ENCODE measurements at regions not wholly inside any gene's neighbourhood (a gene's known extent, or its start where the extent isn't known, plus 50 kb on each side); places are given as distances from the start of the nearest gene placed in this dataset.

- no peak for DNase-seq
- Mint-ChIP-seq H3K4me1 (ENCODE audit: low read depth) (no peaks in the 10 kb centered on the region), H3K9me3 (peaks cover 19% of the 10 kb centered on the region), H3K27me3 (ENCODE audit: insufficient read depth) (no peaks in the 10 kb centered on the region; the same call in 1 of the 2 replicates), H3K27ac (no peak overlapping the region), H3K36me3 (ENCODE audit: low read depth) (no peaks in the 10 kb centered on the region), H3K4me3 (no peak overlapping the region)
- no peak for TF ChIP-seq CTCF (IDR thresholded peaks at IDR 0.05)
These were observed 562.0 kb downstream of the PLPP3 start for GRCh38 chr1:56017336-56017735.

- no peak for TF ChIP-seq CTCF (IDR thresholded peaks at IDR 0.05)
- no peaks in the 10 kb centered on the region for H3K4me1 Mint-ChIP-seq (ENCODE audit: low read depth)
- no peaks in the 10 kb centered on the region; the same call in 1 of the 2 replicates for H3K9me3 Mint-ChIP-seq
- H3K27me3 Mint-ChIP-seq (ENCODE audit: insufficient read depth): no peaks in the 10 kb centered on the region; the same call in 1 of the 2 replicates
- no peaks in the 10 kb centered on the region for H3K36me3 Mint-ChIP-seq (ENCODE audit: low read depth)
- H3K27ac Mint-ChIP-seq: no peak overlapping the region
- H3K4me3 Mint-ChIP-seq: no peak overlapping the region
- no peak for DNase-seq
These were observed 575.5 kb downstream of the PLPP3 start for GRCh38 chr1:56003846-56004245.

DNA sequence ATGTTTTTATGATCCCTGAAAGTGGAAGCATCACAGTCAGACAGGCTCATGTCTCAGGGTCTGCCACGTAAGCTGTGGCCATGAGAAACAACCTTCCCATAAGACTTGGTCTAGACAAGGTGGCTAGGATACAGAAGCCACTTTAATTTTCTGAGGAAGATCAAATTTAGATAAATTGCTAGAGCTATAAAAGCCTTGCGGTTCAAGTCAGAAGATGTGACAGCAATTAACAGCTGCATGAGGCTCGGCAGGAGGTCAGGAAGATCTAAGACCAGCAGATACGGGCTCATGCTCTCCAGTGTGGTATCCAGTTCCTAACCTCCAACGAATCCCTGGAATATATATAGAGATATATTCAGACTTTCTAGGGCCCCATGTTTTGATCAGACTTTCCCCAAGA is 577.1 kb downstream of the PLPP3 start:
- Mint-ChIP-seq H3K36me3 (ENCODE audit: low read depth) (no peaks in the 10 kb centered on the region), H3K4me3 (no peak overlapping the region), H3K27me3 (ENCODE audit: insufficient read depth) (no peaks in the 10 kb centered on the region; the same call in 1 of the 2 replicates), H3K4me1 (ENCODE audit: low read depth) (no peaks in the 10 kb centered on the region), H3K27ac (no peak overlapping the region), H3K9me3 (no peaks in the 10 kb centered on the region)
- DNase-seq: no peak
- no peak for TF ChIP-seq CTCF (IDR thresholded peaks at IDR 0.05)

DNA sequence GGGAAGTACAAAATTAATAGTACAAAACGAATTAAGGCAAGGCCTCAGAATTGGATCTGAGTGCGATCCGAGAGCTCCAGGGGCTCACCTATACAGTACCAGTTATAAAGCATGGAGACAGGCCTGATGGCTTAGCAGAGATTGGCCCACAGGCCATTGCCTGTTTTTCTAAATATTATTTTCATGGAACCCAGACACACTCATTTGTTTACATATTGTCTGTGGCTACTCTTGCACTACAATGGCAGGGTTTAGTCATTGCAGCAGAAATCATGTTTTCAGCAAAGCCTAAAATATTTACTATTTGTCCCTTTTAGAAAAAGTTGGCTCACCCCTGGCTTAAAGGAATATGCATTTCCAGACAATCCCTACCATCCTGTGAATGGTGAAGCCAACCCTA is 578.9 kb downstream of the PLPP3 start:
- H3K36me3 Mint-ChIP-seq (ENCODE audit: low read depth): no peaks in the 10 kb centered on the region
- H3K27me3 Mint-ChIP-seq (ENCODE audit: insufficient read depth): peaks cover 1% of the 10 kb centered on the region; the same call in 1 of the 2 replicates
- no peak overlapping the region for H3K27ac Mint-ChIP-seq
- no peak for TF ChIP-seq CTCF (IDR thresholded peaks at IDR 0.05)
- no peak for DNase-seq
- H3K4me3 Mint-ChIP-seq: no peak overlapping the region
- H3K4me1 Mint-ChIP-seq (ENCODE audit: low read depth): no peaks in the 10 kb centered on the region
- no peaks in the 10 kb centered on the region for H3K9me3 Mint-ChIP-seq

DNA sequence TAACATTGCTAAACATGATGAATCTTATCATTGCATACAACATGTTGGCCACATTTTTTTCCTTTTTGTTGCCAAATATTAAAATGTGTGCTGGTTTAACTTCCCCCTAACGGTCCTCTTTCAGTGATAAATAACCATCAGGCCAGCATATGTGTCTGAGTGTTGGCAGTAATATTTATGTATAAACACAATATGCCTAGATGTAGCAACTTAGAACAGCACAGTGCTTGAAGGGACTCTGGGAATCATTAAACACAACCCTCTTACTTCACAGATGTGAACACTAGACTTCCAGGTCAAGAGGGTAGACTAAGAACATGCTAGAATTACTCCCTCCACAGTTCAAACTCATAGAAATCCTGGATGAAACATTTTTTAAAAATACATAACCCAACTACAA is 581.8 kb downstream of the PLPP3 start:
- Mint-ChIP-seq H3K4me3 (no peak overlapping the region), H3K27ac (no peak overlapping the region), H3K4me1 (ENCODE audit: low read depth) (no peaks in the 10 kb centered on the region), H3K36me3 (ENCODE audit: low read depth) (no peaks in the 10 kb centered on the region), H3K9me3 (peaks cover 8% of the 10 kb centered on the region), H3K27me3 (ENCODE audit: insufficient read depth) (peaks cover 3% of the 10 kb centered on the region)
- no peak for DNase-seq
- no peak for TF ChIP-seq CTCF (IDR thresholded peaks at IDR 0.05)
